ENCODE measurements at regions not wholly inside any gene's neighbourhood (a gene's known extent, or its start where the extent isn't known, plus 50 kb on each side); places are given as distances from the start of the nearest gene placed in this dataset.

- TF ChIP-seq CTCF (IDR thresholded peaks at IDR 0.05; ENCODE audit: low read depth, low read length) = no peak
- no peak for DNase-seq (ENCODE audit: low read depth in 2 of 2)
- no peak overlapping the region for H3K4me3 ChIP-seq (replicated peaks in 1 of 2; ENCODE audit: low read depth in 2 of 2, low read length in 2 of 2)
Observed at GRCh38 chr2:10978090-10978670, 66.4 kb downstream of the KCNF1 start.

GRCh38 chr2:10980071-10980470, 68.3 kb downstream of the KCNF1 start:
- TF ChIP-seq CTCF (IDR thresholded peaks at IDR 0.05; ENCODE audit: low read depth, low read length) = no peak
- H3K4me3 ChIP-seq (replicated peaks in 1 of 2; ENCODE audit: low read depth in 2 of 2, low read length in 2 of 2) = no peak overlapping the region
- no peak for DNase-seq (ENCODE audit: low read depth in 2 of 2)

GRCh38 chr2:10980886-10981425, 69.2 kb downstream of the KCNF1 start:
- no peak for DNase-seq (ENCODE audit: low read depth in 2 of 2)
- H3K4me3 ChIP-seq (replicated peaks in 1 of 2; ENCODE audit: low read depth in 2 of 2, low read length in 2 of 2) = no peak overlapping the region
- no peak for TF ChIP-seq CTCF (IDR thresholded peaks at IDR 0.05; ENCODE audit: low read depth, low read length)

GRCh38 chr2:10981451-10981850, 69.7 kb downstream of the KCNF1 start:
- no peak for TF ChIP-seq CTCF (IDR thresholded peaks at IDR 0.05; ENCODE audit: low read depth, low read length)
- H3K4me3 ChIP-seq (replicated peaks in 1 of 2; ENCODE audit: low read depth in 2 of 2, low read length in 2 of 2) = no peak overlapping the region

GRCh38 chr2:10981941-10982431, 70.3 kb downstream of the KCNF1 start:
- DNase-seq (ENCODE audit: low read depth in 2 of 2) = no peak

More at GRCh38 chr2:10981451-10981850, 69.7 kb downstream of the KCNF1 start:
- no peak for DNase-seq (ENCODE audit: low read depth in 2 of 2)

GRCh38 chr2:10982931-10983701, 71.4 kb downstream of the KCNF1 start:
- no peak overlapping the region for H3K4me3 ChIP-seq (replicated peaks in 1 of 2; ENCODE audit: low read depth in 2 of 2, low read length in 2 of 2)
- no peak for DNase-seq (ENCODE audit: low read depth in 2 of 2)

More at GRCh38 chr2:10981941-10982431, 70.3 kb downstream of the KCNF1 start:
- H3K4me3 ChIP-seq (replicated peaks in 1 of 2; ENCODE audit: low read depth in 2 of 2, low read length in 2 of 2) = no peak overlapping the region
- no peak for TF ChIP-seq CTCF (IDR thresholded peaks at IDR 0.05; ENCODE audit: low read depth, low read length)

More at GRCh38 chr2:10982931-10983701, 71.4 kb downstream of the KCNF1 start:
- TF ChIP-seq CTCF (IDR thresholded peaks at IDR 0.05; ENCODE audit: low read depth, low read length) = no peak

Data from cardiac fibroblast (primary cell).